ENCODE measurements at regions not wholly inside any gene's neighbourhood (a gene's known extent, or its start where the extent isn't known, plus 50 kb on each side); places are given as distances from the start of the nearest gene placed in this dataset.
"Not testable (repeated sequence)": the region's sequence is repeated elsewhere in the genome, so short reads cannot be mapped to it uniquely, and the experiment has no call there.

GRCh38 chrX:65098851-65099250, 122.6 kb upstream of the ZC4H2 start:
- H3K9me3 Mint-ChIP-seq = peaks cover 0 to 42% (median 8%) of the 10 kb centered on the region in 7 donors
- peaks cover 14% of the 10 kb centered on the region for H3K36me3 Mint-ChIP-seq
- no peak overlapping the region for H3K4me3 Mint-ChIP-seq

GRCh38 chrX:65093658-65094057, 117.4 kb upstream of the ZC4H2 start:
- Mint-ChIP-seq H3K4me1 (peaks cover 0 to 3% (median 0%) of the 10 kb centered on the region in 4 donors), H3K4me3 (no peak overlapping the region), H3K9me3 (peaks cover 0 to 27% (median 9%) of the 10 kb centered on the region in 7 donors), H3K36me3 (peaks cover 27% of the 10 kb centered on the region), H3K27me3 (no peaks in the 10 kb centered on the region), H3K27ac (no peak overlapping the region)
- Histone ChIP-seq H3K9me3 (ENCODE audit: control insufficient read depth in 2 of 2, low read length in 2 of 2) (peaks cover 4 to 25% of the 10 kb centered on the region in 2 experiments), H3K36me3 (ENCODE audit: control insufficient read depth, insufficient read depth, low read length) (no peaks in the 10 kb centered on the region), H3K27ac (ENCODE audit: insufficient read depth, low read length, poor library complexity, severe bottlenecking) (no peak overlapping the region), H3K4me1 (ENCODE audit: control insufficient read depth, insufficient read depth, low read length, poor library complexity, severe bottlenecking) (no peaks in the 10 kb centered on the region), H3K27me3 (ENCODE audit: control insufficient read depth, insufficient read depth, low read length) (no peaks in the 10 kb centered on the region), H3K4me3 (ENCODE audit: low read depth, low read length) (no peak overlapping the region)
- DNase-seq (no peak), ATAC-seq (ENCODE audit: low read depth in 2 of 2) (no peak)

More at GRCh38 chrX:65098851-65099250, 122.6 kb upstream of the ZC4H2 start:
- Histone ChIP-seq H3K27me3 (ENCODE audit: control insufficient read depth, insufficient read depth, low read length) (no peaks in the 10 kb centered on the region), H3K4me1 (ENCODE audit: control insufficient read depth, insufficient read depth, low read length, poor library complexity, severe bottlenecking) (no peaks in the 10 kb centered on the region), H3K27ac (ENCODE audit: insufficient read depth, low read length, poor library complexity, severe bottlenecking) (no peak overlapping the region), H3K4me3 (ENCODE audit: low read depth, low read length) (no peak overlapping the region), H3K36me3 (ENCODE audit: control insufficient read depth, insufficient read depth, low read length) (no peaks in the 10 kb centered on the region), H3K9me3 (ENCODE audit: control insufficient read depth in 2 of 2, low read length in 2 of 2) (peaks cover 5 to 26% of the 10 kb centered on the region in 2 experiments)
- ATAC-seq (ENCODE audit: low read depth in 2 of 2) (no peak), DNase-seq (no peak)
- peaks cover 0 to 3% (median 0%) of the 10 kb centered on the region in 4 donors for H3K4me1 Mint-ChIP-seq
- no peaks in the 10 kb centered on the region for H3K27me3 Mint-ChIP-seq
- H3K27ac Mint-ChIP-seq = no peak overlapping the region

GRCh38 chrX:65073233-65073632, 97.0 kb upstream of the ZC4H2 start:
- Mint-ChIP-seq H3K4me1 (peaks cover 0 to 4% (median 0%) of the 10 kb centered on the region in 4 donors), H3K27me3 (no peaks in the 10 kb centered on the region), H3K4me3 (no peak overlapping the region), H3K27ac (no peak overlapping the region), H3K9me3 (peaks cover 0 to 42% (median 23%) of the 10 kb centered on the region in 7 donors), H3K36me3 (peaks cover 68% of the 10 kb centered on the region)
- ATAC-seq (ENCODE audit: low read depth in 2 of 2) = no peak
- Histone ChIP-seq H3K27me3 (ENCODE audit: control insufficient read depth, insufficient read depth, low read length) (no peaks in the 10 kb centered on the region), H3K27ac (ENCODE audit: insufficient read depth, low read length, poor library complexity, severe bottlenecking) (no peak overlapping the region), H3K36me3 (ENCODE audit: control insufficient read depth, insufficient read depth, low read length) (peaks cover 5% of the 10 kb centered on the region), H3K4me1 (ENCODE audit: control insufficient read depth, insufficient read depth, low read length, poor library complexity, severe bottlenecking) (no peaks in the 10 kb centered on the region), H3K4me3 (ENCODE audit: low read depth, low read length) (no peak overlapping the region), H3K9me3 (ENCODE audit: control insufficient read depth in 2 of 2, low read length in 2 of 2) (peaks cover 0 to 10% of the 10 kb centered on the region in 2 experiments)
- DNase-seq = no peak

- Mint-ChIP-seq H3K36me3 (peaks cover 68% of the 10 kb centered on the region), H3K9me3 (peaks cover 1 to 47% (median 23%) of the 10 kb centered on the region in 7 donors), H3K27me3 (no peaks in the 10 kb centered on the region), H3K4me1 (peaks cover 0 to 4% (median 0%) of the 10 kb centered on the region in 4 donors), H3K4me3 (no peak overlapping the region), H3K27ac (no peak overlapping the region)
- H3K9me3 ChIP-seq (ENCODE audit: control insufficient read depth in 2 of 2, low read length in 2 of 2) = peaks cover 0 to 10% of the 10 kb centered on the region in 2 experiments
- peaks cover 5% of the 10 kb centered on the region for H3K36me3 ChIP-seq (ENCODE audit: control insufficient read depth, insufficient read depth, low read length)
- H3K4me1 ChIP-seq (ENCODE audit: control insufficient read depth, insufficient read depth, low read length, poor library complexity, severe bottlenecking) = no peaks in the 10 kb centered on the region
- H3K4me3 ChIP-seq (ENCODE audit: low read depth, low read length) = no peak overlapping the region
- no peaks in the 10 kb centered on the region for H3K27me3 ChIP-seq (ENCODE audit: control insufficient read depth, insufficient read depth, low read length)
- ATAC-seq (ENCODE audit: low read depth in 2 of 2) (no peak), DNase-seq (no peak)
- H3K27ac ChIP-seq (ENCODE audit: insufficient read depth, low read length, poor library complexity, severe bottlenecking) = no peak overlapping the region
Measured at GRCh38 chrX:65072590-65072989, 96.3 kb upstream of the ZC4H2 start.

GRCh38 chrX:65058626-65059025, 82.4 kb upstream of the ZC4H2 start:
- not testable (repeated sequence) for H3K4me1 ChIP-seq (ENCODE audit: control insufficient read depth, insufficient read depth, low read length, poor library complexity, severe bottlenecking); H3K27ac Mint-ChIP-seq; H3K9me3 ChIP-seq (ENCODE audit: control insufficient read depth in 2 of 2, low read length in 2 of 2); H3K4me1 Mint-ChIP-seq; H3K4me3 Mint-ChIP-seq; H3K27ac ChIP-seq (ENCODE audit: insufficient read depth, low read length, poor library complexity, severe bottlenecking); H3K27me3 Mint-ChIP-seq; H3K27me3 ChIP-seq (ENCODE audit: control insufficient read depth, insufficient read depth, low read length); ATAC-seq (ENCODE audit: low read depth in 2 of 2); DNase-seq; H3K4me3 ChIP-seq (ENCODE audit: low read depth, low read length); H3K36me3 ChIP-seq (ENCODE audit: control insufficient read depth, insufficient read depth, low read length)
- H3K36me3 Mint-ChIP-seq = peaks cover 23% of the 10 kb centered on the region
- peaks cover 0 to 16% (median 2%) of the 10 kb centered on the region in 7 donors for H3K9me3 Mint-ChIP-seq

GRCh38 chrX:65045001-65045400, 68.8 kb upstream of the ZC4H2 start:
- Mint-ChIP-seq H3K36me3 (peaks cover 3% of the 10 kb centered on the region), H3K4me1 (peaks cover 0 to 5% (median under 1%) of the 10 kb centered on the region in 4 donors), H3K27me3 (no peaks in the 10 kb centered on the region), H3K27ac (no peak overlapping the region), H3K4me3 (no peak overlapping the region), H3K9me3 (peaks cover 0 to 10% (median 3%) of the 10 kb centered on the region in 7 donors)
- Histone ChIP-seq H3K4me1 (ENCODE audit: control insufficient read depth, insufficient read depth, low read length, poor library complexity, severe bottlenecking) (no peaks in the 10 kb centered on the region), H3K27ac (ENCODE audit: insufficient read depth, low read length, poor library complexity, severe bottlenecking) (no peak overlapping the region), H3K36me3 (ENCODE audit: control insufficient read depth, insufficient read depth, low read length) (no peaks in the 10 kb centered on the region), H3K4me3 (ENCODE audit: low read depth, low read length) (no peak overlapping the region), H3K27me3 (ENCODE audit: control insufficient read depth, insufficient read depth, low read length) (no peaks in the 10 kb centered on the region), H3K9me3 (ENCODE audit: control insufficient read depth in 2 of 2, low read length in 2 of 2) (peaks cover 0 to 3% of the 10 kb centered on the region in 2 experiments)
- DNase-seq (no peak), ATAC-seq (ENCODE audit: low read depth in 2 of 2) (no peak)

- peak in 1 of 2 donors; percentile 5 for ATAC-seq (ENCODE audit: low read depth in 2 of 2)
- H3K27ac ChIP-seq (ENCODE audit: insufficient read depth, low read length, poor library complexity, severe bottlenecking) = peak overlapping the region; percentile 65
Measured at GRCh38 chrX:65035446-65035770, 59.2 kb upstream of the ZC4H2 start.

GRCh38 chrX:65034668-65035445, 58.6 kb upstream of the ZC4H2 start, which contains the start of gene ZC3H12B:
TSS of gene ZC3H12B (plus strand) at chrX:65034826.
- Mint-ChIP-seq H3K27ac (peak within 1 kb of the TSS; percentile 74 to 93 (median 85)), H3K9me3 (no peaks in the 10 kb centered on the region), H3K27me3 (peaks cover 6% of the 10 kb centered on the region), H3K4me3 (peak within 1 kb of the TSS; percentile 86 to 94 (median 91)), H3K4me1 (peaks cover 0 to 33% (median 8%) of the 10 kb centered on the region in 4 donors), H3K36me3 (no peaks in the 10 kb centered on the region)
- ATAC-seq (ENCODE audit: low read depth in 2 of 2) (peak; percentile 91 to 95), DNase-seq (peak; percentile 67 to 86 (median 77))
- Histone ChIP-seq H3K9me3 (ENCODE audit: control insufficient read depth in 2 of 2, low read length in 2 of 2) (no peaks in the 10 kb centered on the region), H3K27ac (ENCODE audit: insufficient read depth, low read length, poor library complexity, severe bottlenecking) (peak within 1 kb of the TSS; percentile 65), H3K4me3 (ENCODE audit: low read depth, low read length) (peak within 1 kb of the TSS; percentile 71), H3K36me3 (ENCODE audit: control insufficient read depth, insufficient read depth, low read length) (no peaks in the 10 kb centered on the region), H3K27me3 (ENCODE audit: control insufficient read depth, insufficient read depth, low read length) (no peaks in the 10 kb centered on the region), H3K4me1 (ENCODE audit: control insufficient read depth, insufficient read depth, low read length, poor library complexity, severe bottlenecking) (no peaks in the 10 kb centered on the region)

More at GRCh38 chrX:65035446-65035770, 59.2 kb upstream of the ZC4H2 start:
- no peak for DNase-seq
- no peaks in the 10 kb centered on the region for H3K9me3 Mint-ChIP-seq
- H3K4me1 Mint-ChIP-seq = peaks cover 0 to 33% (median 8%) of the 10 kb centered on the region in 4 donors
- peaks cover 6% of the 10 kb centered on the region for H3K27me3 Mint-ChIP-seq
- H3K4me1 ChIP-seq (ENCODE audit: control insufficient read depth, insufficient read depth, low read length, poor library complexity, severe bottlenecking) = no peaks in the 10 kb centered on the region
- H3K4me3 ChIP-seq (ENCODE audit: low read depth, low read length) = peak overlapping the region; percentile 55
- H3K4me3 Mint-ChIP-seq = peak overlapping the region; percentile 86 to 94 (median 91)
- peak overlapping the region; percentile 74 to 90 (median 85) for H3K27ac Mint-ChIP-seq
- H3K9me3 ChIP-seq (ENCODE audit: control insufficient read depth in 2 of 2, low read length in 2 of 2) = no peaks in the 10 kb centered on the region
- no peaks in the 10 kb centered on the region for H3K27me3 ChIP-seq (ENCODE audit: control insufficient read depth, insufficient read depth, low read length)
- no peaks in the 10 kb centered on the region for H3K36me3 ChIP-seq (ENCODE audit: control insufficient read depth, insufficient read depth, low read length)
- H3K36me3 Mint-ChIP-seq = no peaks in the 10 kb centered on the region

All from CD4-positive, CD25-positive, alpha-beta regulatory T cell (primary cell).